ENCODE measurements at regions not wholly inside any gene's neighbourhood (a gene's known extent, or its start where the extent isn't known, plus 50 kb on each side); places are given as distances from the start of the nearest gene placed in this dataset.
"Not testable (repeated sequence)": the region's sequence is repeated elsewhere in the genome, so short reads cannot be mapped to it uniquely, and the experiment has no call there.

- H3K27ac Mint-ChIP-seq, result no peak overlapping the region
- peaks cover 30% of the 10 kb centered on the region for H3K27me3 Mint-ChIP-seq
- DNase-seq, result no peak
- CTCF ChIA-PET, result no interaction called here
- no peaks in the 10 kb centered on the region for H3K36me3 Mint-ChIP-seq
- H3K4me1 Mint-ChIP-seq, result peaks cover 9% of the 10 kb centered on the region
- H3K4me3 Mint-ChIP-seq, result no peak overlapping the region
- H3K9me3 Mint-ChIP-seq, result no peaks in the 10 kb centered on the region
Observed at GRCh38 chr15:60257591-60258159, 140.1 kb downstream of the ANXA2 start.

DNA sequence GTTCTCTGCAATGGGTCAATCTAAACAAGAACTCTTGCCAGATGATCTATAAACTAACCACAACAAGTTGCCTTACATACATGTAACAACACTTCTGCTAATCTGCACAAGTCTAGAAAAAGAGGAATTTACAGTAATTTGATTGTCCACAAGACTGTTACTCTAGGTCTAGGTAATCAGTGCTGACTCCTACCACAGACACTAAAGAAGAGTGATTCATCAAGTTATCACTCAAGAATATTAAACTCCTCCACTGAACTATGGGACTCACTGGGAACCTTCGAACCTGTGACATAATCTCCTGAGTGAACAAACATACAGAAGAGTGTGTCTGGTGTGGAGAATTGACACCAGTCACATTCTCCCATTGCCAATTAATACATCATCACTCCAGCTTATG, 138.3 kb downstream of the ANXA2 start:
- Mint-ChIP-seq H3K9me3 (no peaks in the 10 kb centered on the region), H3K27me3 (peaks cover 23% of the 10 kb centered on the region), H3K36me3 (no peaks in the 10 kb centered on the region), H3K27ac (no peak overlapping the region), H3K4me1 (peaks cover 9% of the 10 kb centered on the region), H3K4me3 (no peak overlapping the region)
- CTCF ChIA-PET, result interaction anchor here (1.0 kb wide), 1 partner anchor 67 kb away, joined by 5 read pairs; no protein-coding TSS in a partner anchor
- no peak for DNase-seq

- H3K9me3 Mint-ChIP-seq, result no peaks in the 10 kb centered on the region
- no peaks in the 10 kb centered on the region for H3K36me3 Mint-ChIP-seq
- peaks cover 30% of the 10 kb centered on the region for H3K27me3 Mint-ChIP-seq
- no peak overlapping the region for H3K27ac Mint-ChIP-seq
- no peak overlapping the region for H3K4me3 Mint-ChIP-seq
- DNase-seq, result no peak
- H3K4me1 Mint-ChIP-seq, result no peaks in the 10 kb centered on the region
- CTCF ChIA-PET, result interaction anchor here (1.3 kb wide), 1 partner anchor 62 kb away, joined by 3 read pairs; no protein-coding TSS in a partner anchor
Observed at GRCh38 chr15:60264088-60264487, 133.7 kb downstream of the ANXA2 start.

DNA sequence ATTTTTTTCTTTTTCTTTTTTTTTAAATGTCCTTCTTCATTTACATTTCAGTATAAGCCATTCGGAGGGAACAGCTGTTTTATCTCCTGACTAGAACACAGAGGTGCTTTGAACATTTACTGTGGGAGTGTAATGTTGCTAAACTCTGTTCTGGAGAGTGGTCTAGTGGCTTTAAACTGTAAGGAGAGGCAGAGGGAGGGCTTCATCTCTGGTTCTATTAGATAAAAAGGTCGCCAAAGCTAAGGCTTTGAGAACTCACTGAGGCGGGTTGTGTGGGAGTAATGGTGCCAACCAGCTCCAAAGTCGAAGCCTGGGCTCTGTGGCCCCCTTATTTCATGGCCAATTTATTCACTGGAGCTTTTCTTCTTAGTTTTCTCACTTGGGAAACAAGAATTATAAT, 133.2 kb downstream of the ANXA2 start:
- CTCF ChIA-PET, result interaction anchor here (1.3 kb wide), 1 partner anchor 62 kb away, joined by 3 read pairs; no protein-coding TSS in a partner anchor

GRCh38 chr15:60265057-60265456, 132.7 kb downstream of the ANXA2 start:
- no peak overlapping the region for H3K27ac Mint-ChIP-seq
- H3K36me3 Mint-ChIP-seq, result no peaks in the 10 kb centered on the region
- H3K27me3 Mint-ChIP-seq, result peaks cover 27% of the 10 kb centered on the region
- H3K9me3 Mint-ChIP-seq, result no peaks in the 10 kb centered on the region
- no peak for DNase-seq
- CTCF ChIA-PET, result no interaction called here
- H3K4me3 Mint-ChIP-seq, result no peak overlapping the region
- no peaks in the 10 kb centered on the region for H3K4me1 Mint-ChIP-seq

More for the DNA sequence above, 133.2 kb downstream of the ANXA2 start:
- Mint-ChIP-seq H3K4me3 (no peak overlapping the region), H3K36me3 (no peaks in the 10 kb centered on the region), H3K4me1 (no peaks in the 10 kb centered on the region), H3K27me3 (peaks cover 30% of the 10 kb centered on the region), H3K9me3 (no peaks in the 10 kb centered on the region), H3K27ac (no peak overlapping the region)
- DNase-seq, result no peak

DNA sequence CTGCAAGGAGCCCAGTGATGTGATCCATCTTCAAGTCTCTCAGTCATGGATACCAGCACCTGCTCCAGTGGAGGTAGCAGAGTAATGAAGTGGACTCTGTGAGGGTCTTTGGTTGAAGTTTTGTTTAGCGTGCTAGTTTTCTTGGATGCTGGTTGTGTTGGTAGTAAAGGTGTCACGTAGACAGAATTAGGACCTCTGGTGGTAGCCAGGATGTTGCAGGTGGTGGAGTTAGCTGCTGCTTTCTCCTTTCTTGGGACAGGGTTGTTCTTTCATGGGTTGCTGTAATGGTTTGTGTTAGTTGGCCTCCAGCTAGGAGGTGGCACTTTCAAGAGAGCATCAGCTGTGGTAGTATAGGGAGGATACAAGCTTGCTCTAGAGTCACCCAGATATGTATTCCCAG, 125.2 kb downstream of the ANXA2 start:
- peaks cover 13% of the 10 kb centered on the region for H3K27me3 Mint-ChIP-seq

DNA sequence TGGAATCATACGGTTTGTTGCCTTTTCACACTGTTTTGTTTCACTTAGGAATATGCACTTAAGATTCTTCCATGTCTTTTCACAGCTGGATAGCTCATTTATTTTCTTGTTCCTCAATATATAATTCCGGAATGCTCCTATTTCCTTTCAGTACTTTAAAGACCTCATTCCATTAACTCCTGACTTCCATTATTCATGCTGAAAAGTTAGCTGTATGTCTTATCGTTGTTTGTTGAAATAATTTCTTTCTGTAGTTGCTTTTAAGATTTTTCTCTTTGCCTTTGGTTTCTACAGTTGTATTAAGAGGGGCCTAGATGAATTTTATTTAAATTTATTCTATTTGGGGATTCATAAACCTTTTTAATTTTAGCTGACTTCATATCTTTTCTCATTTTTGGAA, 122.2 kb downstream of the ANXA2 start:
- Mint-ChIP-seq H3K27ac (no peak overlapping the region), H3K4me1 (no peaks in the 10 kb centered on the region), H3K4me3 (no peak overlapping the region), H3K27me3 (peaks cover 24% of the 10 kb centered on the region), H3K36me3 (peaks cover 1% of the 10 kb centered on the region), H3K9me3 (peaks cover 10% of the 10 kb centered on the region)
- no peak for DNase-seq
- CTCF ChIA-PET, result no interaction called here

More for the DNA sequence above, 125.2 kb downstream of the ANXA2 start:
- CTCF ChIA-PET, result no interaction called here
- Mint-ChIP-seq H3K4me3 (no peak overlapping the region), H3K9me3 (peaks cover 10% of the 10 kb centered on the region), H3K36me3 (peaks cover 1% of the 10 kb centered on the region), H3K4me1 (no peaks in the 10 kb centered on the region), H3K27ac (no peak overlapping the region)
- no peak for DNase-seq

GRCh38 chr15:60278879-60279278, 118.9 kb downstream of the ANXA2 start:
- Mint-ChIP-seq H3K36me3 (peaks cover 1% of the 10 kb centered on the region), H3K27me3 (peaks cover 28% of the 10 kb centered on the region), H3K4me3 (no peak overlapping the region), H3K9me3 (peaks cover 10% of the 10 kb centered on the region), H3K4me1 (no peaks in the 10 kb centered on the region), H3K27ac (no peak overlapping the region)
- CTCF ChIA-PET, result no interaction called here
- no peak for DNase-seq

GRCh38 chr15:60280259-60280658, 117.5 kb downstream of the ANXA2 start:
- DNase-seq, result no peak
- CTCF ChIA-PET, result interaction anchor here (1.8 kb wide), 1 partner anchor 10 kb away, joined by 4 read pairs; no protein-coding TSS in a partner anchor
- Mint-ChIP-seq H3K9me3 (peaks cover 8% of the 10 kb centered on the region), H3K27me3 (peaks cover 35% of the 10 kb centered on the region), H3K27ac (no peak overlapping the region), H3K36me3 (peaks cover 1% of the 10 kb centered on the region), H3K4me1 (no peaks in the 10 kb centered on the region), H3K4me3 (no peak overlapping the region)

- H3K9me3 Mint-ChIP-seq, result no peaks in the 10 kb centered on the region
- CTCF ChIA-PET, result interaction anchor here (0.6 kb wide), 1 partner anchor 526 kb away, joined by 3 read pairs; no protein-coding TSS in a partner anchor
- no peak for DNase-seq
- H3K27me3 Mint-ChIP-seq, result peaks cover 29% of the 10 kb centered on the region
- H3K27ac Mint-ChIP-seq, result no peak overlapping the region
- no peaks in the 10 kb centered on the region for H3K4me1 Mint-ChIP-seq
- no peaks in the 10 kb centered on the region for H3K36me3 Mint-ChIP-seq
- no peak overlapping the region for H3K4me3 Mint-ChIP-seq
Observed at GRCh38 chr15:60283936-60284335, 113.8 kb downstream of the ANXA2 start.

- not testable (repeated sequence) for H3K36me3 Mint-ChIP-seq
Observed at GRCh38 chr15:60295901-60296300, 101.9 kb downstream of the ANXA2 start.

DNA sequence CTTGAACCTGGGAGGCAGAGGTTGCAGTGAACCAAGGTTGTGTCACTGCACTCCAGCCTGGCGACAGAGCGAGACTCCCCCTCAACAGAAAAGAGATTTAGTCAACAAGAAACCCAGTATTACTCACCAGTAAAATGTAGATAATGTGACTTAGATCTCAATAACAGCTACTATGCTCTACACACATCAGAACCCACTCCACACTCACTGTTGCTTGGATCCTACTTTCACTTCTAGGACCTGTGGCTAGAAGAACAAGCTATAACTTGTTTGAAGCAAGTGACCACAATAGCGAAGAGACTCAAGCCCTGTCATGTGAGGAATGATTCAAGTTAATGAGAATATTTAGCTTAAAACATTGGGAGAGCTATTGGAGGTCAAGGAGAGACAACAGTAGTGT, 100.7 kb downstream of the ANXA2 start:
- H3K4me3 Mint-ChIP-seq, result no peak overlapping the region
- no peak overlapping the region for H3K27ac Mint-ChIP-seq
- H3K9me3 Mint-ChIP-seq, result peaks cover 5% of the 10 kb centered on the region
- H3K36me3 Mint-ChIP-seq, result no peaks in the 10 kb centered on the region
- CTCF ChIA-PET, result interaction anchor here (1.6 kb wide), 1 partner anchor 30 kb away, joined by 3 read pairs; no protein-coding TSS in a partner anchor
- no peaks in the 10 kb centered on the region for H3K4me1 Mint-ChIP-seq
- DNase-seq, result no peak
- peaks cover 10% of the 10 kb centered on the region for H3K27me3 Mint-ChIP-seq

More at GRCh38 chr15:60295901-60296300, 101.9 kb downstream of the ANXA2 start:
- H3K27ac Mint-ChIP-seq, H3K27me3 Mint-ChIP-seq, H3K4me3 Mint-ChIP-seq, H3K4me1 Mint-ChIP-seq, DNase-seq, CTCF ChIA-PET, H3K9me3 Mint-ChIP-seq: not testable (repeated sequence)

Measured in activated naive CD4-positive, alpha-beta T cell treated with anti-CD3 and anti-CD28 coated beads, Interleukin-2, amount 10 ng/mL, durations not matched to agents 7 days and 5 days (primary cell).